ENCODE measurements at regions not wholly inside any gene's neighbourhood (a gene's known extent, or its start where the extent isn't known, plus 50 kb on each side); places are given as distances from the start of the nearest gene placed in this dataset.

DNA sequence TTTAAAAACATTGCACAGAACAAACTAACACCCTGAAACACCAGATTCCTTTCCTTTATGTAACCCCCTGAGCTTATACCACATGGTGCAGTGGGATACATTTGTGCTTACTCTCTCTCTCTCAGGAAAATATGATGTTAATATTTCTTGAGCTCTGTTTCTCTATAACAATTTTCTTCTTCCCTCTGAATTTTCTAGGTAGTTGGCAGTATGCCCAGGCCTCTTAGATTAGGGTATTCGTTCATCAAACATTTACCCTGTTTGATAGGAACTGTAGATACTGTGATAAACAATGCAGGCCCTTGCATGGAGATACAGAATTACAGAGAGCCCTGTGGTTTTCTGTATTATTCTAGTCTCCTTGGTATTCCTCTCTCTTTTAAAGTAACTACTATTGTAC lies 567.8 kb downstream of the IPMK start:
- Histone ChIP-seq H3K27ac (ENCODE audit: low read depth, low read length) (no peak overlapping the region), H3K18ac (ENCODE audit: low read length) (no peak overlapping the region), H2BK12ac (ENCODE audit: low read length) (no peak overlapping the region), H4K91ac (ENCODE audit: low read depth, low read length) (no peak overlapping the region), H3K4me1 (ENCODE audit: control insufficient read depth in 1 of 2, insufficient read depth in 2 of 2, low read length in 2 of 2) (peaks cover 2% of the 10 kb centered on the region in 2 experiments), H2AFZ (ENCODE audit: insufficient read depth, low read length, poor library complexity) (no peak overlapping the region), H3K4ac (ENCODE audit: low read depth, low read length) (no peak overlapping the region), H3K79me2 (ENCODE audit: control insufficient read depth, insufficient read depth, low read length, poor library complexity) (no peaks in the 10 kb centered on the region), H3K36me3 (ENCODE audit: control insufficient read depth in 1 of 2, insufficient read depth in 2 of 2, low read length in 2 of 2) (no peaks in the 10 kb centered on the region), H3K9me3 (ENCODE audit: insufficient read depth, low read depth, low read length) (no peaks in the 10 kb centered on the region), H2BK120ac (ENCODE audit: insufficient read depth, low read length, poor library complexity) (no peak overlapping the region), H3K9ac (ENCODE audit: low read length) (no peak overlapping the region), H3K4me2 (ENCODE audit: low read length) (no peak overlapping the region), H3K14ac (ENCODE audit: low read length) (no peak overlapping the region), H4K8ac (ENCODE audit: low read depth, low read length) (no peak overlapping the region), H3K27me3 (ENCODE audit: insufficient read depth, low read length) (no peaks in the 10 kb centered on the region), H3K79me1 (ENCODE audit: low read length) (peaks cover 5% of the 10 kb centered on the region), H2BK5ac (ENCODE audit: low read depth, low read length, poor library complexity) (no peak overlapping the region), H4K12ac (ENCODE audit: low read depth, low read length) (no peak overlapping the region), H3K23ac (ENCODE audit: low read length) (no peak overlapping the region), H2AK5ac (ENCODE audit: low read length) (no peak overlapping the region), H3K4me3 (ENCODE audit: low read depth, low read length) (no peak overlapping the region)
- no CpG with 5 or more reads among the region's 1 CpG for WGBS (ENCODE audit: extremely low coverage, insufficient coverage, insufficient read length)
- DNase-seq, result no peak

DNA sequence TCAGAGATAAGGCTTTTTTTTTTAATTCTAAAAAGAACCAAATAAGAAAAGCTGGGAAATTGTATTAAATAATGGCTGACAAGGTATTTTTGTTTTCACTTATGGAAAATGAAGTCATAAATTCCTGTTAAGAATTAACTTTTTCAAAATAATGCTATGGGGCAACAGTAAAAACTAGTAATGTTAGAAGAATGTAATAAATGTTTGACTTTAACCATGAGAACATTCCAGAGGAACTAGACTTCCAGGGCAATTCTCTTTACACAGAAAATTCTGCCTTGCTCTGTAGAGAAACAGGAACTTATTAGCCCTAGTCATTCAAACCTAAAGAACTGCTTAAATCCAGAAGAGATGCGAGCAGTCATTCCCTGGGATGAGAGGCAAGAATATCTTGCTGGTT lies 571.1 kb downstream of the IPMK start:
- Histone ChIP-seq H3K4ac (ENCODE audit: low read depth, low read length) (no peak overlapping the region), H3K79me2 (ENCODE audit: control insufficient read depth, insufficient read depth, low read length, poor library complexity) (no peaks in the 10 kb centered on the region), H3K4me2 (ENCODE audit: low read length) (no peak overlapping the region), H2BK12ac (ENCODE audit: low read length) (peak overlapping the region; percentile 89), H3K9me3 (ENCODE audit: insufficient read depth, low read depth, low read length) (no peaks in the 10 kb centered on the region), H2AK5ac (ENCODE audit: low read length) (no peak overlapping the region), H4K8ac (ENCODE audit: low read depth, low read length) (no peak overlapping the region), H3K27ac (ENCODE audit: low read depth, low read length) (peak overlapping the region; percentile 85), H3K36me3 (ENCODE audit: control insufficient read depth in 1 of 2, insufficient read depth in 2 of 2, low read length in 2 of 2) (no peaks in the 10 kb centered on the region), H3K4me3 (ENCODE audit: low read depth, low read length) (no peak overlapping the region), H4K12ac (ENCODE audit: low read depth, low read length) (no peak overlapping the region), H3K4me1 (ENCODE audit: control insufficient read depth in 1 of 2, insufficient read depth in 2 of 2, low read length in 2 of 2) (peaks cover 2% of the 10 kb centered on the region in 2 experiments), H2AFZ (ENCODE audit: insufficient read depth, low read length, poor library complexity) (no peak overlapping the region), H3K18ac (ENCODE audit: low read length) (no peak overlapping the region), H2BK5ac (ENCODE audit: low read depth, low read length, poor library complexity) (peak overlapping the region; percentile 56), H2BK120ac (ENCODE audit: insufficient read depth, low read length, poor library complexity) (no peak overlapping the region), H3K27me3 (ENCODE audit: insufficient read depth, low read length) (no peaks in the 10 kb centered on the region), H3K79me1 (ENCODE audit: low read length) (peaks cover 5% of the 10 kb centered on the region), H4K91ac (ENCODE audit: low read depth, low read length) (no peak overlapping the region), H3K14ac (ENCODE audit: low read length) (no peak overlapping the region), H3K9ac (ENCODE audit: low read length) (no peak overlapping the region), H3K23ac (ENCODE audit: low read length) (no peak overlapping the region)
- no CpG with 5 or more reads among the region's 1 CpG for WGBS (ENCODE audit: extremely low coverage, insufficient coverage, insufficient read length)
- peak; percentile 2 to 82 for DNase-seq

DNA sequence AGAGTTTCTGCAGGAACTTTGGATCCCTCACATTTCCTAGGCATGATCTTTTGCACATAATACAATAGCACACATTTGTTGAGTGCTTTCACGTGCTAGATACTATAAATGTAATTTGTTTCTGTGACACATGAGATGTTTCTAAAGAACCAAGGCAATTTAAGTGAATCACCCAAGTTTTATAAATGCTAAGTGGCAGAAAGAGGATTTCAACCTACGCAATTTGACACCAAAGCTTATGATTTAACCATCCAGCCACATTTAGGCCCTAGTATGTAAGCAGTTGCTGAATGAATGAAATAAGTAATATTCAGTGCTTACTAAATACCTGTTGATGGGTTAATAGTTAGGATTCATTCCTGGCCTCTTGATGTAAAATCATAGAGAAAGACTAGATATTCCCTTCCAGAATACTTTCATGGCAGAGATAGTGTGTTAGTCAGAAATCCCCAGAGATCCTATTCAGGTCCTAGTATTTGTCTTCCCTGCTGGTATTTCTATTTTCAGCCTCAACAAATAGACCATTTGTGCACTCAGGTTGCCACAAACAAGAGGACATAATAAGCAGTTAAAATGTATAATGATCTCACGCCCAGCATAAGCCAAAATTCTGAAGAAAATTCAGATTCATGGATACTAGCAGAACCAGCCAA lies 572.6 kb downstream of the IPMK start:
- no CpG with 5 or more reads among the region's 3 CpGs for WGBS (ENCODE audit: extremely low coverage, insufficient coverage, insufficient read length)
- peaks cover 5% of the 10 kb centered on the region for H3K79me1 ChIP-seq (ENCODE audit: low read length)
- DNase-seq, result no peak
- H3K27ac ChIP-seq (ENCODE audit: low read depth, low read length), result no peak overlapping the region
- H3K36me3 ChIP-seq (ENCODE audit: control insufficient read depth in 1 of 2, insufficient read depth in 2 of 2, low read length in 2 of 2), result no peaks in the 10 kb centered on the region
- no peak overlapping the region for H4K8ac ChIP-seq (ENCODE audit: low read depth, low read length)
- no peak overlapping the region for H3K4me3 ChIP-seq (ENCODE audit: low read depth, low read length)
- H2BK120ac ChIP-seq (ENCODE audit: insufficient read depth, low read length, poor library complexity), result no peak overlapping the region
- H2BK12ac ChIP-seq (ENCODE audit: low read length), result no peak overlapping the region
- no peaks in the 10 kb centered on the region for H3K79me2 ChIP-seq (ENCODE audit: control insufficient read depth, insufficient read depth, low read length, poor library complexity)
- no peak overlapping the region for H2BK5ac ChIP-seq (ENCODE audit: low read depth, low read length, poor library complexity)
- no peak overlapping the region for H2AK5ac ChIP-seq (ENCODE audit: low read length)
- H3K14ac ChIP-seq (ENCODE audit: low read length), result no peak overlapping the region
- H4K91ac ChIP-seq (ENCODE audit: low read depth, low read length), result no peak overlapping the region
- no peak overlapping the region for H3K4me2 ChIP-seq (ENCODE audit: low read length)
- H2AFZ ChIP-seq (ENCODE audit: insufficient read depth, low read length, poor library complexity), result no peak overlapping the region
- H4K12ac ChIP-seq (ENCODE audit: low read depth, low read length), result no peak overlapping the region
- no peak overlapping the region for H3K18ac ChIP-seq (ENCODE audit: low read length)
- H3K23ac ChIP-seq (ENCODE audit: low read length), result no peak overlapping the region
- H3K4me1 ChIP-seq (ENCODE audit: control insufficient read depth in 1 of 2, insufficient read depth in 2 of 2, low read length in 2 of 2), result peaks cover 2% of the 10 kb centered on the region in 2 experiments
- no peaks in the 10 kb centered on the region for H3K27me3 ChIP-seq (ENCODE audit: insufficient read depth, low read length)
- no peak overlapping the region for H3K4ac ChIP-seq (ENCODE audit: low read depth, low read length)
- no peak overlapping the region for H3K9ac ChIP-seq (ENCODE audit: low read length)
- H3K9me3 ChIP-seq (ENCODE audit: insufficient read depth, low read depth, low read length), result no peaks in the 10 kb centered on the region

GRCh38 chr10:57692255-57692980 lies 575.3 kb downstream of the IPMK start:
- no peak overlapping the region for H2BK5ac ChIP-seq (ENCODE audit: low read depth, low read length, poor library complexity)

More at GRCh38 chr10:57692255-57692980, 575.3 kb downstream of the IPMK start:
- no peak overlapping the region for H2AK5ac ChIP-seq (ENCODE audit: low read length)
- H3K9ac ChIP-seq (ENCODE audit: low read length), result no peak overlapping the region
- DNase-seq, result peak; percentile 43 to 79
- H3K9me3 ChIP-seq (ENCODE audit: insufficient read depth, low read depth, low read length), result no peaks in the 10 kb centered on the region
- no CpG with 5 or more reads among the region's 2 CpGs for WGBS (ENCODE audit: extremely low coverage, insufficient coverage, insufficient read length)
- H2BK120ac ChIP-seq (ENCODE audit: insufficient read depth, low read length, poor library complexity), result no peak overlapping the region
- no peak overlapping the region for H3K14ac ChIP-seq (ENCODE audit: low read length)
- H3K36me3 ChIP-seq (ENCODE audit: control insufficient read depth in 1 of 2, insufficient read depth in 2 of 2, low read length in 2 of 2), result no peaks in the 10 kb centered on the region
- H4K91ac ChIP-seq (ENCODE audit: low read depth, low read length), result no peak overlapping the region
- H3K4ac ChIP-seq (ENCODE audit: low read depth, low read length), result no peak overlapping the region
- peak overlapping the region; percentile 61 for H3K27ac ChIP-seq (ENCODE audit: low read depth, low read length)
- no peak overlapping the region for H4K12ac ChIP-seq (ENCODE audit: low read depth, low read length)
- no peak overlapping the region for H2BK12ac ChIP-seq (ENCODE audit: low read length)
- H3K4me2 ChIP-seq (ENCODE audit: low read length), result peak overlapping the region; percentile 33
- no peak overlapping the region for H2AFZ ChIP-seq (ENCODE audit: insufficient read depth, low read length, poor library complexity)
- H3K18ac ChIP-seq (ENCODE audit: low read length), result no peak overlapping the region
- peaks cover 2% of the 10 kb centered on the region in 2 experiments for H3K4me1 ChIP-seq (ENCODE audit: control insufficient read depth in 1 of 2, insufficient read depth in 2 of 2, low read length in 2 of 2)
- no peaks in the 10 kb centered on the region for H3K27me3 ChIP-seq (ENCODE audit: insufficient read depth, low read length)
- H3K23ac ChIP-seq (ENCODE audit: low read length), result no peak overlapping the region
- H3K79me1 ChIP-seq (ENCODE audit: low read length), result peaks cover 5% of the 10 kb centered on the region
- H4K8ac ChIP-seq (ENCODE audit: low read depth, low read length), result no peak overlapping the region
- H3K4me3 ChIP-seq (ENCODE audit: low read depth, low read length), result no peak overlapping the region
- H3K79me2 ChIP-seq (ENCODE audit: control insufficient read depth, insufficient read depth, low read length, poor library complexity), result no peaks in the 10 kb centered on the region

All from trophoblast cell (in vitro differentiated cells and primary cell).